ENCODE measurements at regions not wholly inside any gene's neighbourhood (a gene's known extent, or its start where the extent isn't known, plus 50 kb on each side); places are given as distances from the start of the nearest gene placed in this dataset.

- peak; percentile 66 for DNase-seq (ENCODE audit: unreplicated experiment)
- no peak overlapping the region for H3K27ac Mint-ChIP-seq (ENCODE audit: low read depth, unreplicated experiment)
- intact Hi-C loops (cut with micrococcal nuclease) = no loop called here
- no peak overlapping the region for H3K4me3 Mint-ChIP-seq (ENCODE audit: unreplicated experiment)
- no peaks in the 10 kb centered on the region for H3K4me1 Mint-ChIP-seq (ENCODE audit: insufficient read depth, unreplicated experiment)
- H3K36me3 Mint-ChIP-seq (ENCODE audit: insufficient read depth, unreplicated experiment) = no peaks in the 10 kb centered on the region
- no peak for TF ChIP-seq CTCF (IDR thresholded peaks at IDR 0.05; ENCODE audit: unreplicated experiment)
- H3K27me3 Mint-ChIP-seq (ENCODE audit: insufficient read depth, unreplicated experiment) = no peaks in the 10 kb centered on the region
- H3K9me3 Mint-ChIP-seq (ENCODE audit: unreplicated experiment) = no peaks in the 10 kb centered on the region
- ChIA-PET CTCF (no interaction called here), POLR2A (no interaction called here)
- BruUV-seq (replicated peaks) = no TSS peak
Observed at GRCh38 chrX:1727531-1728027, 112.7 kb downstream of the ASMT start.

- BruUV-seq (replicated peaks) = no TSS peak
- peaks cover 4% of the 10 kb centered on the region for H3K36me3 Mint-ChIP-seq (ENCODE audit: insufficient read depth, unreplicated experiment)
- ChIA-PET CTCF (no interaction called here), POLR2A (no interaction called here)
- no peak overlapping the region for H3K4me3 Mint-ChIP-seq (ENCODE audit: unreplicated experiment)
- intact Hi-C loops (cut with micrococcal nuclease) = no loop called here
- no peak overlapping the region for H3K27ac Mint-ChIP-seq (ENCODE audit: low read depth, unreplicated experiment)
- DNase-seq (ENCODE audit: unreplicated experiment) = no peak
- H3K27me3 Mint-ChIP-seq (ENCODE audit: insufficient read depth, unreplicated experiment) = no peaks in the 10 kb centered on the region
- no peaks in the 10 kb centered on the region for H3K4me1 Mint-ChIP-seq (ENCODE audit: insufficient read depth, unreplicated experiment)
- H3K9me3 Mint-ChIP-seq (ENCODE audit: unreplicated experiment) = no peaks in the 10 kb centered on the region
- TF ChIP-seq CTCF (IDR thresholded peaks at IDR 0.05; ENCODE audit: unreplicated experiment) = no peak
Observed at GRCh38 chrX:1734806-1735205, 119.9 kb downstream of the ASMT start.

GRCh38 chrX:1741816-1742394 is 127.0 kb downstream of the ASMT start:
- ChIA-PET POLR2A (no interaction called here), CTCF (no interaction called here)
- Mint-ChIP-seq H3K4me3 (ENCODE audit: unreplicated experiment) (no peak overlapping the region), H3K27me3 (ENCODE audit: insufficient read depth, unreplicated experiment) (peaks cover 17% of the 10 kb centered on the region), H3K36me3 (ENCODE audit: insufficient read depth, unreplicated experiment) (peaks cover 10% of the 10 kb centered on the region), H3K4me1 (ENCODE audit: insufficient read depth, unreplicated experiment) (no peaks in the 10 kb centered on the region), H3K9me3 (ENCODE audit: unreplicated experiment) (peaks cover 20% of the 10 kb centered on the region), H3K27ac (ENCODE audit: low read depth, unreplicated experiment) (no peak overlapping the region)
- intact Hi-C loops (cut with micrococcal nuclease) = no loop called here
- no peak for TF ChIP-seq CTCF (IDR thresholded peaks at IDR 0.05; ENCODE audit: unreplicated experiment)
- no TSS peak for BruUV-seq (replicated peaks)
- DNase-seq (ENCODE audit: unreplicated experiment) = no peak

- Mint-ChIP-seq H3K4me3 (ENCODE audit: unreplicated experiment) (no peak overlapping the region), H3K4me1 (ENCODE audit: insufficient read depth, unreplicated experiment) (no peaks in the 10 kb centered on the region), H3K27me3 (ENCODE audit: insufficient read depth, unreplicated experiment) (peaks cover 17% of the 10 kb centered on the region), H3K9me3 (ENCODE audit: unreplicated experiment) (peaks cover 20% of the 10 kb centered on the region), H3K27ac (ENCODE audit: low read depth, unreplicated experiment) (no peak overlapping the region), H3K36me3 (ENCODE audit: insufficient read depth, unreplicated experiment) (peaks cover 9% of the 10 kb centered on the region)
- TF ChIP-seq CTCF (IDR thresholded peaks at IDR 0.05; ENCODE audit: unreplicated experiment) = no peak
- ChIA-PET POLR2A (no interaction called here), CTCF (no interaction called here)
- no peak for DNase-seq (ENCODE audit: unreplicated experiment)
- no TSS peak for BruUV-seq (replicated peaks)
- intact Hi-C loops (cut with micrococcal nuclease) = no loop called here
Observed at GRCh38 chrX:1743105-1743504, 128.2 kb downstream of the ASMT start.

Data from MCF 10A (cell line).